ENCODE measurements at regions not wholly inside any gene's neighbourhood (a gene's known extent, or its start where the extent isn't known, plus 50 kb on each side); places are given as distances from the start of the nearest gene placed in this dataset.

DNA sequence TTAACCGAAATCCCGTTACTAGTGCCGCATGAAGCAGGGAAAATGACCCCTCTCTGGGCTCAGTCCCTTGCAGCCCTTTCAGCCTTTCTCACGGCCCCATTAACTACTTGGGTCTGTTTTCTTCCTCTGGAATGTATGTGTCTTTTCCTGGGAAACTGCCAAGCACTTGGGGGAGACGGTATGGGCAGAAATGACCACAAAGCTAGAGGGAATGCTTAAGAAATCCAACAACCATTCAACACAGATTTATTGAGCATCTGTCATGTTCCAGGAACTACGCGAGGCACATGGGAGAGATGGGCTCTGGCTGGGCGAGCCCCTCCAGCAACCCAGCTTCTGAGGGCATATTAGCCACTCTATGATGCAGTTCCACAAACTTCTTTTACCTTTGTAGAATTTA lies 462.6 kb downstream of the BUD13 start:
- TF ChIP-seq, protein P1, sequence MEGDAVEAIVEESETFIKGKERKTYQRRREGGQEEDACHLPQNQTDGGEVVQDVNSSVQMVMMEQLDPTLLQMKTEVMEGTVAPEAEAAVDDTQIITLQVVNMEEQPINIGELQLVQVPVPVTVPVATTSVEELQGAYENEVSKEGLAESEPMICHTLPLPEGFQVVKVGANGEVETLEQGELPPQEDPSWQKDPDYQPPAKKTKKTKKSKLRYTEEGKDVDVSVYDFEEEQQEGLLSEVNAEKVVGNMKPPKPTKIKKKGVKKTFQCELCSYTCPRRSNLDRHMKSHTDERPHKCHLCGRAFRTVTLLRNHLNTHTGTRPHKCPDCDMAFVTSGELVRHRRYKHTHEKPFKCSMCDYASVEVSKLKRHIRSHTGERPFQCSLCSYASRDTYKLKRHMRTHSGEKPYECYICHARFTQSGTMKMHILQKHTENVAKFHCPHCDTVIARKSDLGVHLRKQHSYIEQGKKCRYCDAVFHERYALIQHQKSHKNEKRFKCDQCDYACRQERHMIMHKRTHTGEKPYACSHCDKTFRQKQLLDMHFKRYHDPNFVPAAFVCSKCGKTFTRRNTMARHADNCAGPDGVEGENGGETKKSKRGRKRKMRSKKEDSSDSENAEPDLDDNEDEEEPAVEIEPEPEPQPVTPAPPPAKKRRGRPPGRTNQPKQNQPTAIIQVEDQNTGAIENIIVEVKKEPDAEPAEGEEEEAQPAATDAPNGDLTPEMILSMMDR (IDR thresholded peaks at IDR 0.05), result no peak
- no peak for TF ChIP-seq EP300 (IDR thresholded peaks at IDR 0.05)
